Heart left ventricle (tissue), 13 donors: ENCODE measurements at regions not wholly inside any gene's neighbourhood (a gene's known extent, or its start where the extent isn't known, plus 50 kb on each side); places are given as distances from the start of the nearest gene placed in this dataset.
"Not testable (repeated sequence)": the region's sequence is repeated elsewhere in the genome, so short reads cannot be mapped to it uniquely, and the experiment has no call there.

Source experiments
- POLR2A ChIP-seq, 2 donors: fragments of 450-650 bp; IDR thresholded peaks; one replicate each; pipeline ENCODE4 v1.6.1; 2017; ENCODE audit warnings: antibody characterized with exemption in 2 of 2, mild to moderate bottlenecking in 2 of 2, moderate library complexity in 2 of 2
- TF ChIP-seq, protein P1 (sequence below), 12 donors: fragments of 200-600 bp; sonication (generic) in 4 of 12; IDR thresholded peaks; one replicate each; pipeline versions ENCODE4 v1.5.0 to v1.8.0; 2018 to 2022; ENCODE audit warnings: antibody characterized with exemption in 12 of 12, mild to moderate bottlenecking in 5 of 12
- donor health status: ischemic (EF 13 %, LVEDD 7.1; RV severe dilation, severe dysfunction).
- donor health status: DM: no; HTN: yes; CAD: no.
- donor health status: DM: no; HTN: no; CAD: no.
- donor health status: ischemic (EF 25% LVEDD 6.9; RV normal size, moderate dysfunction).
- donor health status: ischemic (EF 25% LVEDD 5.7; RV mildly dilated, moderate dysfunction).
- donor health status: ischemic (EF 35%, LVEDD 5.7; RV mildly dilated, moderate dysfunction).
- donor health status: nonischemic (EF 11% LVEDD 7.7; RV severe dilation, severe dysfunction).
- donor health status: DM: yes; HTN: yes; CAD: no.
- donor health status: PGD.
- donor health status: ischemic (EF 29% LVEDD 5.4; RV normal size, mild dysfunction).
- donor health status: nonischemic (EF 23%, LVEDD 6.1; RV moderate dilation, normal function).

DNA sequence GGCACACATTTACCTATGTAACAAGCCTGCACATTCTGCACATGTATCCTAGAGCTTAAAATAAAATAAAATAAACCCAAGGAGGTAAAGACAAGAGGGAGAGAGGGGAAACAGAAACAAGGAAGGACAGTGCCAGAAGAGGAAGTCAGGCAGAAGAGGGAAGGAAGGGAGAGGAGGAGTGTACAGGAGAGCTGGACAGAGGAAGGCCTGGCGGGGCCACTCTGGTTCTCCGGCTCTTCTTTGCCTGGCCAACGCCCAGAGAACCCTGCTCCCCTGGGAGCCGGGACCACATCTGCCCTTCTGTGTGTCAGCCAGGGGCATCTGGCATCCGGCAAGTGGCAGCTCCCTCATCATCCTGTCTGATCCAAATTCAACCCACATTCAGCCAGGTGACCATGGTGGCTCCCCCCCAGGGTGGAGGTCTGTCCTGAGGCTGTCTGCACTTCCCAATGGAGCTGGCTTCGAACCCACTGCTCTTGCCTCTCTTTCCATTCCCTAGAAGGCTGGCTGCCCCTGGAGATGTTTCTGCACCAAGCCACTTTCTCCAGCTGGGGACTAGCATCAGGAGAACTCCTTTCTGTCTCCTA is 55.5 kb upstream of the RABL2A start:
- TF ChIP-seq, protein P1, sequence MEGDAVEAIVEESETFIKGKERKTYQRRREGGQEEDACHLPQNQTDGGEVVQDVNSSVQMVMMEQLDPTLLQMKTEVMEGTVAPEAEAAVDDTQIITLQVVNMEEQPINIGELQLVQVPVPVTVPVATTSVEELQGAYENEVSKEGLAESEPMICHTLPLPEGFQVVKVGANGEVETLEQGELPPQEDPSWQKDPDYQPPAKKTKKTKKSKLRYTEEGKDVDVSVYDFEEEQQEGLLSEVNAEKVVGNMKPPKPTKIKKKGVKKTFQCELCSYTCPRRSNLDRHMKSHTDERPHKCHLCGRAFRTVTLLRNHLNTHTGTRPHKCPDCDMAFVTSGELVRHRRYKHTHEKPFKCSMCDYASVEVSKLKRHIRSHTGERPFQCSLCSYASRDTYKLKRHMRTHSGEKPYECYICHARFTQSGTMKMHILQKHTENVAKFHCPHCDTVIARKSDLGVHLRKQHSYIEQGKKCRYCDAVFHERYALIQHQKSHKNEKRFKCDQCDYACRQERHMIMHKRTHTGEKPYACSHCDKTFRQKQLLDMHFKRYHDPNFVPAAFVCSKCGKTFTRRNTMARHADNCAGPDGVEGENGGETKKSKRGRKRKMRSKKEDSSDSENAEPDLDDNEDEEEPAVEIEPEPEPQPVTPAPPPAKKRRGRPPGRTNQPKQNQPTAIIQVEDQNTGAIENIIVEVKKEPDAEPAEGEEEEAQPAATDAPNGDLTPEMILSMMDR (IDR thresholded peaks at IDR 0.05), result not testable (repeated sequence)
- not testable (repeated sequence) for TF ChIP-seq POLR2A (IDR thresholded peaks at IDR 0.05)
